ENCODE measurements at regions not wholly inside any gene's neighbourhood (a gene's known extent, or its start where the extent isn't known, plus 50 kb on each side); places are given as distances from the start of the nearest gene placed in this dataset.

GRCh38 chr11:86737737-86738136 is 62.6 kb upstream of the PRSS23 start:
- no peak for TF ChIP-seq CTCF (IDR thresholded peaks at IDR 0.05)
- TF ChIP-seq POLR2A (IDR thresholded peaks at IDR 0.05; ENCODE audit: low read depth): no peak
- peak in 1 of 2 donors; percentile 17 for TF ChIP-seq POLR2AphosphoS5 (IDR thresholded peaks at IDR 0.05)

Data from esophagus muscularis mucosa (tissue), 3 donors.